IMR-90 (cell line): ENCODE measurements at regions not wholly inside any gene's neighbourhood (a gene's known extent, or its start where the extent isn't known, plus 50 kb on each side); places are given as distances from the start of the nearest gene placed in this dataset.

ENCODE experiments used
- ATAC-seq: fragments of 200-7000 bp; cut with Tn5 transposase; 2 replicates; pipeline ENCODE4 v1.9.1; 2020; ENCODE audit warnings: low read depth, mild to moderate bottlenecking, moderate library complexity
- BruUV-seq: library from RNA; stranded (reverse); fragments of 400-500 nt; replicated peaks from 2 replicates; lab custom pipeline; 2021; lab: Mats Ljungman, UMichigan
- CTCF ChIA-PET: fragments of 300-600 bp; formaldehyde crosslinking; extraction: SDS; loops from one replicate; lab custom pipeline; 2021; ENCODE audit warnings: antibody characterized with exemption; lab: Yijun Ruan, JAX
- POLR2A ChIA-PET: fragments of 300-600 bp; sonication (Branson Sonifier 250); formaldehyde crosslinking; loops from one replicate; lab custom pipeline; 2022; ENCODE audit warnings: antibody characterized with exemption; ENCODE audit not compliant: unreplicated experiment; lab: Charles Lee
- DNase-seq: peaks from one replicate; pipeline ENCODE4 v3.0.0; 2013
- H2AFZ ChIP-seq: replicated peaks from 2 replicates; pipeline ENCODE3; 2013; ENCODE audit warnings: low read length, mild to moderate bottlenecking; ENCODE audit not compliant: poor library complexity
- H2AK5ac ChIP-seq: 2 replicates; pipeline ENCODE4 v1.6.1; 2013; ENCODE audit warnings: low read depth, low read length, inconsistent platforms
- H2AK9ac ChIP-seq: replicated peaks from 2 replicates; pipeline ENCODE3; 2013; ENCODE audit warnings: mild to moderate bottlenecking, low read depth, low read length, moderate library complexity; ENCODE audit not compliant: poor library complexity
- H2BK120ac ChIP-seq: 2 replicates; pipeline ENCODE4 v1.6.1; 2013; ENCODE audit warnings: low read depth, low read length, inconsistent platforms
- H2BK15ac ChIP-seq: 3 replicates; pipeline ENCODE4 v1.6.1; 2013; ENCODE audit warnings: low read depth, low read length, inconsistent platforms
- H2BK20ac ChIP-seq: 2 replicates; pipeline ENCODE4 v1.6.1; 2013; ENCODE audit warnings: low read depth, mild to moderate bottlenecking, inconsistent platforms, low read length, moderate library complexity
- H2BK5ac ChIP-seq: 2 replicates; pipeline ENCODE4 v1.6.1; 2013; ENCODE audit warnings: mild to moderate bottlenecking, low read depth, low read length, inconsistent platforms; ENCODE audit not compliant: poor library complexity, severe bottlenecking
- H3K14ac ChIP-seq: replicated peaks from 2 replicates; pipeline ENCODE4 v1.6.1; 2013; ENCODE audit warnings: low read depth, low read length, inconsistent platforms
- H3K18ac ChIP-seq: 2 replicates; pipeline ENCODE4 v1.6.1; 2013; ENCODE audit warnings: low read depth, low read length, control low read depth
- H3K23ac ChIP-seq: 2 replicates; pipeline ENCODE4 v1.6.1; 2013; ENCODE audit warnings: low read depth, low read length, inconsistent platforms
- H3K27ac ChIP-seq: 2 replicates; pipeline ENCODE4 v1.5.1; 2013; ENCODE audit warnings: mild to moderate bottlenecking, control low read depth, low read length; ENCODE audit not compliant: insufficient read depth
- H3K27me3 ChIP-seq: 2 replicates; pipeline ENCODE4 v1.6.1; 2013; ENCODE audit warnings: low read length; ENCODE audit not compliant: control insufficient read depth, insufficient read depth
- H3K36me3 ChIP-seq: 2 replicates; pipeline ENCODE4 v1.6.1; 2013; ENCODE audit warnings: low read length, mixed read lengths; ENCODE audit not compliant: control insufficient read depth, insufficient read depth
- H3K4ac ChIP-seq: 2 replicates; pipeline ENCODE4 v1.6.1; 2013; ENCODE audit warnings: low read depth, low read length, inconsistent platforms
- H3K4me1 ChIP-seq: 2 replicates; pipeline ENCODE4 v1.6.1; 2013; ENCODE audit warnings: low read length, mixed read lengths; ENCODE audit not compliant: control insufficient read depth, insufficient read depth
- H3K4me2 ChIP-seq: 2 replicates; pipeline ENCODE4 v1.6.1; 2013; ENCODE audit warnings: low read depth, mild to moderate bottlenecking, control low read depth, low read length, moderate library complexity
- H3K4me3 ChIP-seq: 2 replicates; pipeline ENCODE4 v1.5.1; 2013; ENCODE audit warnings: low read depth, mild to moderate bottlenecking, control low read depth, low read length, moderate library complexity; ENCODE audit not compliant: insufficient read depth
- H3K56ac ChIP-seq: 2 replicates; pipeline ENCODE4 v1.6.1; 2013; ENCODE audit warnings: low read length, inconsistent platforms; ENCODE audit not compliant: insufficient read depth; ENCODE audit errors: extremely low read depth
- H3K79me1 ChIP-seq, 2 experiments: 2 replicates each; pipeline ENCODE4 v1.6.1; 2013; ENCODE audit warnings: low read length in 2 of 2, inconsistent platforms in 1 of 2, low read depth in 1 of 2
- H3K9ac ChIP-seq: 2 replicates; pipeline ENCODE4 v1.6.1; 2013; ENCODE audit warnings: low read depth, low read length, control low read depth
- H3K9me1 ChIP-seq: 2 replicates; pipeline ENCODE4 v1.6.1; 2013; ENCODE audit warnings: low read length, inconsistent platforms; ENCODE audit not compliant: insufficient read depth
- H3K9me3 ChIP-seq: 2 replicates; pipeline ENCODE4 v1.6.1; 2013; ENCODE audit warnings: low read length; ENCODE audit not compliant: control insufficient read depth, insufficient read depth
- H4K20me1 ChIP-seq: 2 replicates; pipeline ENCODE4 v1.6.1; 2013; ENCODE audit warnings: low read length, inconsistent platforms; ENCODE audit not compliant: insufficient read depth
- H4K5ac ChIP-seq: 2 replicates; pipeline ENCODE4 v1.6.1; 2013; ENCODE audit warnings: mild to moderate bottlenecking, low read depth, low read length, control low read depth
- H4K8ac ChIP-seq, 2 experiments: 2 replicates each; pipeline ENCODE4 v1.6.1; 2013; ENCODE audit warnings: low read depth in 2 of 2, low read length in 2 of 2, control low read depth in 1 of 2, inconsistent platforms in 1 of 2
- H4K91ac ChIP-seq: 2 replicates; pipeline ENCODE4 v1.6.1; 2013; ENCODE audit warnings: low read depth, low read length, inconsistent platforms; ENCODE audit not compliant: insufficient read depth
- BHLHE40 ChIP-seq: fragments of 150-350 bp; IDR thresholded peaks from 2 replicates; pipeline ENCODE4 v1.6.1; 2016; ENCODE audit warnings: mild to moderate bottlenecking, low read depth, low read length
- CEBPB ChIP-seq: IDR thresholded peaks from 2 replicates; pipeline ENCODE4 v1.6.1; 2012; ENCODE audit warnings: low read depth, low read length, improper control_type of control experiment
- CHD1 ChIP-seq: IDR thresholded peaks from 2 replicates; pipeline ENCODE4 v1.6.1; 2012; ENCODE audit warnings: low read depth, low read length, improper control_type of control experiment
- CTCF ChIP-seq: conservative IDR thresholded peaks from 2 replicates; pipeline ENCODE4 v1.5.1; 2012; ENCODE audit warnings: mild to moderate bottlenecking, low read depth, low read length, improper control_type of control experiment
- ELK1 ChIP-seq: fragments of 150-350 bp; IDR thresholded peaks from 2 replicates; pipeline ENCODE4 v1.6.1; 2016; ENCODE audit warnings: low read depth, mild to moderate bottlenecking, low read length, moderate library complexity, borderline replicate concordance
- FOS ChIP-seq: fragments of 150-350 bp; IDR thresholded peaks from 2 replicates; pipeline ENCODE4 v1.6.1; 2016; ENCODE audit warnings: low read depth, low read length
- MAFK ChIP-seq: IDR thresholded peaks from 2 replicates; pipeline ENCODE4 v1.6.1; 2012; ENCODE audit warnings: low read depth, low read length, improper control_type of control experiment
- MAZ ChIP-seq: IDR thresholded peaks from 2 replicates; pipeline ENCODE4 v1.6.1; 2012; ENCODE audit warnings: low read depth, mild to moderate bottlenecking, low read length, improper control_type of control experiment, moderate library complexity, borderline replicate concordance
- MXI1 ChIP-seq: IDR thresholded peaks from 2 replicates; pipeline ENCODE4 v1.6.1; 2012; ENCODE audit warnings: low read depth, mild to moderate bottlenecking, low read length, moderate library complexity, borderline replicate concordance
- NFE2L2 ChIP-seq: fragments of 150-350 bp; IDR thresholded peaks from 2 replicates; pipeline ENCODE4 v1.6.1; 2016; ENCODE audit warnings: low read depth, mild to moderate bottlenecking, low read length
- POLR2A ChIP-seq: IDR thresholded peaks from 2 replicates; pipeline ENCODE4 v1.6.1; 2012; ENCODE audit warnings: mild to moderate bottlenecking, low read depth, low read length
- RAD21 ChIP-seq: IDR thresholded peaks from 2 replicates; pipeline ENCODE4 v1.6.1; 2012; ENCODE audit warnings: low read length, improper control_type of control experiment
- RCOR1 ChIP-seq: IDR thresholded peaks from 2 replicates; pipeline ENCODE4 v1.6.1; 2012; ENCODE audit warnings: mild to moderate bottlenecking, low read length, improper control_type of control experiment; ENCODE audit not compliant: insufficient replicate concordance
- RFX5 ChIP-seq: IDR thresholded peaks from 2 replicates; pipeline ENCODE4 v1.8.0; 2012; ENCODE audit warnings: low read depth, mild to moderate bottlenecking, low read length, moderate library complexity
- SMC3 ChIP-seq: fragments of 150-350 bp; IDR thresholded peaks from 2 replicates; pipeline ENCODE4 v1.6.1; 2016; ENCODE audit warnings: low read depth, mild to moderate bottlenecking, antibody characterized with exemption, low read length, moderate library complexity
- USF2 ChIP-seq: fragments of 150-350 bp; IDR thresholded peaks from 2 replicates; pipeline ENCODE4 v1.6.1; 2017; ENCODE audit warnings: mild to moderate bottlenecking, antibody characterized with exemption, low read length, low read depth
- WGBS, 2 experiments: methylation state at CpG; one replicate each; pipeline versions ENCODE4 v1.1.5 to v1.1.7; 2013; ENCODE audit warnings: missing lambda C conversion rate in 2 of 2; ENCODE audit not compliant: insufficient read length in 1 of 2; ENCODE audit errors: extremely low coverage in 2 of 2; 5-methylcytosine and 5-hydroxymethylcytosine counted together
- dilution Hi-C: fragments of 300-500 bp; cut with HindIII; formaldehyde crosslinking; loops from one replicate; pipeline ENCODE4 v1.14.3; 2018; ENCODE audit warnings: low sequenced_read_pairs; ENCODE audit not compliant: unreplicated experiment
- in situ Hi-C: fragments of 300-500 bp; cut with MboI; formaldehyde crosslinking; loops from 3 replicates; pipeline ENCODE4 v1.14.3; 2019; ENCODE audit warnings: low sequenced_read_pairs, inconsistent platforms, mixed read lengths
- intact Hi-C: fragments of 100-400 bp; cut with micrococcal nuclease; formaldehyde crosslinking; loops from 2 replicates; pipeline ENCODE4 v1.10.0; 2022

- Histone ChIP-seq H3K4me2 (no peak overlapping the region), H2BK120ac (no peak overlapping the region), H3K23ac (no peak overlapping the region), H3K27me3 (peaks cover 2% of the 10 kb centered on the region; the same call in 1 of the 2 replicates), H2AFZ (no peak overlapping the region), H3K4me1 (no peaks in the 10 kb centered on the region), H3K4ac (no peak overlapping the region), H4K8ac (no peak overlapping the region), H3K9me3 (no peaks in the 10 kb centered on the region), H4K5ac (no peak overlapping the region), H2BK5ac (no peak overlapping the region), H3K4me3 (no peak overlapping the region), H3K9ac (no peak overlapping the region), H2AK9ac (no peak overlapping the region), H3K27ac (no peak overlapping the region), H4K20me1 (no peaks in the 10 kb centered on the region), H3K79me1 (no peaks in the 10 kb centered on the region), H2AK5ac (no peak overlapping the region), H3K14ac (no peak overlapping the region), H2BK15ac (no peak overlapping the region), H3K18ac (no peak overlapping the region), H4K91ac (no peak overlapping the region), H2BK20ac (no peak overlapping the region), H3K9me1 (no peaks in the 10 kb centered on the region), H3K36me3 (no peaks in the 10 kb centered on the region), H3K56ac (no peak overlapping the region)
- ATAC-seq (no peak), DNase-seq (no peak)
- CTCF ChIA-PET = no interaction called here
- no TSS peak for BruUV-seq
- intact Hi-C loops (no loop called here), in situ Hi-C loops (no loop called here), dilution Hi-C loops (no loop called here)
- TF ChIP-seq SMC3 (no peak), MXI1 (no peak), MAFK (no peak), FOS (no peak), CEBPB (no peak), USF2 (no peak), POLR2A (no peak), NFE2L2 (no peak), RCOR1 (no peak), MAZ (no peak), RFX5 (no peak), CTCF (no peak), ELK1 (no peak), CHD1 (no peak), BHLHE40 (no peak), RAD21 (no peak)
- POLR2A ChIA-PET = no interaction called here
- WGBS, 2 experiments = no CpG with 5 or more reads among the region's 10 CpGs
Observed at GRCh38 chr1:229893762-229894444, 173.1 kb upstream of the GALNT2 start.
